IMR-90 (cell line): ENCODE measurements at regions not wholly inside any gene's neighbourhood (a gene's known extent, or its start where the extent isn't known, plus 50 kb on each side); places are given as distances from the start of the nearest gene placed in this dataset.

Experiments used
- ATAC-seq: fragments of 200-7000 bp; cut with Tn5 transposase; 2 replicates; pipeline ENCODE4 v1.9.1; 2020; ENCODE audit warnings: low read depth, mild to moderate bottlenecking, moderate library complexity
- BruUV-seq: library from RNA; stranded (reverse); fragments of 400-500 nt; replicated peaks from 2 replicates; lab custom pipeline; 2021; lab: Mats Ljungman, UMichigan
- CTCF ChIA-PET: fragments of 300-600 bp; formaldehyde crosslinking; extraction: SDS; loops from one replicate; lab custom pipeline; 2021; ENCODE audit warnings: antibody characterized with exemption; lab: Yijun Ruan, JAX
- POLR2A ChIA-PET: fragments of 300-600 bp; sonication (Branson Sonifier 250); formaldehyde crosslinking; loops from one replicate; lab custom pipeline; 2022; ENCODE audit warnings: antibody characterized with exemption; ENCODE audit not compliant: unreplicated experiment; lab: Charles Lee
- DNase-seq: peaks from one replicate; pipeline ENCODE4 v3.0.0; 2013
- H2AFZ ChIP-seq: replicated peaks from 2 replicates; pipeline ENCODE3; 2013; ENCODE audit warnings: low read length, mild to moderate bottlenecking; ENCODE audit not compliant: poor library complexity
- H2AK5ac ChIP-seq: 2 replicates; pipeline ENCODE4 v1.6.1; 2013; ENCODE audit warnings: low read depth, low read length, inconsistent platforms
- H2AK9ac ChIP-seq: replicated peaks from 2 replicates; pipeline ENCODE3; 2013; ENCODE audit warnings: mild to moderate bottlenecking, low read depth, low read length, moderate library complexity; ENCODE audit not compliant: poor library complexity
- H2BK120ac ChIP-seq: 2 replicates; pipeline ENCODE4 v1.6.1; 2013; ENCODE audit warnings: low read depth, low read length, inconsistent platforms
- H2BK15ac ChIP-seq: 3 replicates; pipeline ENCODE4 v1.6.1; 2013; ENCODE audit warnings: low read depth, low read length, inconsistent platforms
- H2BK20ac ChIP-seq: 2 replicates; pipeline ENCODE4 v1.6.1; 2013; ENCODE audit warnings: low read depth, mild to moderate bottlenecking, inconsistent platforms, low read length, moderate library complexity
- H2BK5ac ChIP-seq: 2 replicates; pipeline ENCODE4 v1.6.1; 2013; ENCODE audit warnings: mild to moderate bottlenecking, low read depth, low read length, inconsistent platforms; ENCODE audit not compliant: poor library complexity, severe bottlenecking
- H3K14ac ChIP-seq: replicated peaks from 2 replicates; pipeline ENCODE4 v1.6.1; 2013; ENCODE audit warnings: low read depth, low read length, inconsistent platforms
- H3K18ac ChIP-seq: 2 replicates; pipeline ENCODE4 v1.6.1; 2013; ENCODE audit warnings: low read depth, low read length, control low read depth
- H3K23ac ChIP-seq: 2 replicates; pipeline ENCODE4 v1.6.1; 2013; ENCODE audit warnings: low read depth, low read length, inconsistent platforms
- H3K27ac ChIP-seq: 2 replicates; pipeline ENCODE4 v1.5.1; 2013; ENCODE audit warnings: mild to moderate bottlenecking, control low read depth, low read length; ENCODE audit not compliant: insufficient read depth
- H3K27me3 ChIP-seq: 2 replicates; pipeline ENCODE4 v1.6.1; 2013; ENCODE audit warnings: low read length; ENCODE audit not compliant: control insufficient read depth, insufficient read depth
- H3K36me3 ChIP-seq: 2 replicates; pipeline ENCODE4 v1.6.1; 2013; ENCODE audit warnings: low read length, mixed read lengths; ENCODE audit not compliant: control insufficient read depth, insufficient read depth
- H3K4ac ChIP-seq: 2 replicates; pipeline ENCODE4 v1.6.1; 2013; ENCODE audit warnings: low read depth, low read length, inconsistent platforms
- H3K4me1 ChIP-seq: 2 replicates; pipeline ENCODE4 v1.6.1; 2013; ENCODE audit warnings: low read length, mixed read lengths; ENCODE audit not compliant: control insufficient read depth, insufficient read depth
- H3K4me2 ChIP-seq: 2 replicates; pipeline ENCODE4 v1.6.1; 2013; ENCODE audit warnings: low read depth, mild to moderate bottlenecking, control low read depth, low read length, moderate library complexity
- H3K4me3 ChIP-seq: 2 replicates; pipeline ENCODE4 v1.5.1; 2013; ENCODE audit warnings: low read depth, mild to moderate bottlenecking, control low read depth, low read length, moderate library complexity; ENCODE audit not compliant: insufficient read depth
- H3K56ac ChIP-seq: 2 replicates; pipeline ENCODE4 v1.6.1; 2013; ENCODE audit warnings: low read length, inconsistent platforms; ENCODE audit not compliant: insufficient read depth; ENCODE audit errors: extremely low read depth
- H3K79me1 ChIP-seq, 2 experiments: 2 replicates each; pipeline ENCODE4 v1.6.1; 2013; ENCODE audit warnings: low read length in 2 of 2, inconsistent platforms in 1 of 2, low read depth in 1 of 2
- H3K9ac ChIP-seq: 2 replicates; pipeline ENCODE4 v1.6.1; 2013; ENCODE audit warnings: low read depth, low read length, control low read depth
- H3K9me1 ChIP-seq: 2 replicates; pipeline ENCODE4 v1.6.1; 2013; ENCODE audit warnings: low read length, inconsistent platforms; ENCODE audit not compliant: insufficient read depth
- H3K9me3 ChIP-seq: 2 replicates; pipeline ENCODE4 v1.6.1; 2013; ENCODE audit warnings: low read length; ENCODE audit not compliant: control insufficient read depth, insufficient read depth
- H4K20me1 ChIP-seq: 2 replicates; pipeline ENCODE4 v1.6.1; 2013; ENCODE audit warnings: low read length, inconsistent platforms; ENCODE audit not compliant: insufficient read depth
- H4K5ac ChIP-seq: 2 replicates; pipeline ENCODE4 v1.6.1; 2013; ENCODE audit warnings: mild to moderate bottlenecking, low read depth, low read length, control low read depth
- H4K8ac ChIP-seq, 2 experiments: 2 replicates each; pipeline ENCODE4 v1.6.1; 2013; ENCODE audit warnings: low read depth in 2 of 2, low read length in 2 of 2, control low read depth in 1 of 2, inconsistent platforms in 1 of 2
- H4K91ac ChIP-seq: 2 replicates; pipeline ENCODE4 v1.6.1; 2013; ENCODE audit warnings: low read depth, low read length, inconsistent platforms; ENCODE audit not compliant: insufficient read depth
- ELK1 ChIP-seq: fragments of 150-350 bp; IDR thresholded peaks from 2 replicates; pipeline ENCODE4 v1.6.1; 2016; ENCODE audit warnings: low read depth, mild to moderate bottlenecking, low read length, moderate library complexity, borderline replicate concordance
- FOS ChIP-seq: fragments of 150-350 bp; IDR thresholded peaks from 2 replicates; pipeline ENCODE4 v1.6.1; 2016; ENCODE audit warnings: low read depth, low read length
- POLR2A ChIP-seq: IDR thresholded peaks from 2 replicates; pipeline ENCODE4 v1.6.1; 2012; ENCODE audit warnings: mild to moderate bottlenecking, low read depth, low read length
- WGBS, 2 experiments: methylation state at CpG; one replicate each; pipeline versions ENCODE4 v1.1.5 to v1.1.7; 2013; ENCODE audit warnings: missing lambda C conversion rate in 2 of 2; ENCODE audit not compliant: insufficient read length in 1 of 2; ENCODE audit errors: extremely low coverage in 2 of 2; 5-methylcytosine and 5-hydroxymethylcytosine counted together
- dilution Hi-C: fragments of 300-500 bp; cut with HindIII; formaldehyde crosslinking; loops from one replicate; pipeline ENCODE4 v1.14.3; 2018; ENCODE audit warnings: low sequenced_read_pairs; ENCODE audit not compliant: unreplicated experiment
- in situ Hi-C: fragments of 300-500 bp; cut with MboI; formaldehyde crosslinking; loops from 3 replicates; pipeline ENCODE4 v1.14.3; 2019; ENCODE audit warnings: low sequenced_read_pairs, inconsistent platforms, mixed read lengths
- intact Hi-C: fragments of 100-400 bp; cut with micrococcal nuclease; formaldehyde crosslinking; loops from 2 replicates; pipeline ENCODE4 v1.10.0; 2022

- no peak overlapping the region for H3K9ac ChIP-seq
- H2AK9ac ChIP-seq = no peak overlapping the region
- no peak overlapping the region for H3K14ac ChIP-seq
- H3K4me1 ChIP-seq = no peaks in the 10 kb centered on the region
- H3K4me2 ChIP-seq = no peak overlapping the region
- H3K9me3 ChIP-seq = peaks cover 2% of the 10 kb centered on the region; the same call in 1 of the 2 replicates
- H2BK15ac ChIP-seq = no peak overlapping the region
- no peak overlapping the region for H4K8ac ChIP-seq
- DNase-seq = no peak
- no peaks in the 10 kb centered on the region for H4K20me1 ChIP-seq
- in situ Hi-C loops (no loop called here), intact Hi-C loops (no loop called here), dilution Hi-C loops (no loop called here)
- no peak overlapping the region for H2AFZ ChIP-seq
- ChIA-PET CTCF (no interaction called here), POLR2A (no interaction called here)
- H4K5ac ChIP-seq = no peak overlapping the region
- H3K56ac ChIP-seq = no peak overlapping the region
- H4K91ac ChIP-seq = no peak overlapping the region
- no peak overlapping the region for H3K4me3 ChIP-seq
- TF ChIP-seq ELK1 (no peak), FOS (no peak), POLR2A (no peak)
- H3K36me3 ChIP-seq = no peaks in the 10 kb centered on the region
- H3K27ac ChIP-seq = no peak overlapping the region
- WGBS, 2 experiments = no CpG with 5 or more reads among the region's 4 CpGs
- no peak overlapping the region for H2AK5ac ChIP-seq
- H2BK20ac ChIP-seq = no peak overlapping the region
- H3K27me3 ChIP-seq = peaks cover 2% of the 10 kb centered on the region
- H3K18ac ChIP-seq = no peak overlapping the region
- H3K79me1 ChIP-seq = no peaks in the 10 kb centered on the region
- no peak for ATAC-seq
- no peak overlapping the region for H3K4ac ChIP-seq
- BruUV-seq = no TSS peak
- H3K23ac ChIP-seq = no peak overlapping the region
- no peak overlapping the region for H2BK5ac ChIP-seq
- H3K9me1 ChIP-seq = no peaks in the 10 kb centered on the region
- no peak overlapping the region for H2BK120ac ChIP-seq
Measured at GRCh38 chr7:131265227-131265626, 62.4 kb upstream of the MKLN1 start.
